Uterus (tissue), 2 donors: ENCODE measurements at regions not wholly inside any gene's neighbourhood (a gene's known extent, or its start where the extent isn't known, plus 50 kb on each side); places are given as distances from the start of the nearest gene placed in this dataset.

Experiments used
- POLR2A ChIP-seq, 2 donors: fragments of 450-650 bp; IDR thresholded peaks; one replicate each; pipeline ENCODE4 v1.6.1; 2016; ENCODE audit warnings: antibody characterized with exemption in 2 of 2, mild to moderate bottlenecking in 1 of 2, moderate library complexity in 1 of 2
- TF ChIP-seq, protein P1 (sequence below), 4 experiments: fragments of 200-600 bp in 2 of 4; fragments of 450-650 bp in 2 of 4; sonication (generic) in 2 of 4; IDR thresholded peaks; one replicate each; pipeline ENCODE4 v1.5.1; 2016 to 2019; ENCODE audit warnings: antibody characterized with exemption in 4 of 4, mild to moderate bottlenecking in 2 of 4, moderate library complexity in 1 of 4

- no peak for TF ChIP-seq POLR2A (IDR thresholded peaks at IDR 0.05)
- TF ChIP-seq, protein P1, sequence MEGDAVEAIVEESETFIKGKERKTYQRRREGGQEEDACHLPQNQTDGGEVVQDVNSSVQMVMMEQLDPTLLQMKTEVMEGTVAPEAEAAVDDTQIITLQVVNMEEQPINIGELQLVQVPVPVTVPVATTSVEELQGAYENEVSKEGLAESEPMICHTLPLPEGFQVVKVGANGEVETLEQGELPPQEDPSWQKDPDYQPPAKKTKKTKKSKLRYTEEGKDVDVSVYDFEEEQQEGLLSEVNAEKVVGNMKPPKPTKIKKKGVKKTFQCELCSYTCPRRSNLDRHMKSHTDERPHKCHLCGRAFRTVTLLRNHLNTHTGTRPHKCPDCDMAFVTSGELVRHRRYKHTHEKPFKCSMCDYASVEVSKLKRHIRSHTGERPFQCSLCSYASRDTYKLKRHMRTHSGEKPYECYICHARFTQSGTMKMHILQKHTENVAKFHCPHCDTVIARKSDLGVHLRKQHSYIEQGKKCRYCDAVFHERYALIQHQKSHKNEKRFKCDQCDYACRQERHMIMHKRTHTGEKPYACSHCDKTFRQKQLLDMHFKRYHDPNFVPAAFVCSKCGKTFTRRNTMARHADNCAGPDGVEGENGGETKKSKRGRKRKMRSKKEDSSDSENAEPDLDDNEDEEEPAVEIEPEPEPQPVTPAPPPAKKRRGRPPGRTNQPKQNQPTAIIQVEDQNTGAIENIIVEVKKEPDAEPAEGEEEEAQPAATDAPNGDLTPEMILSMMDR (IDR thresholded peaks at IDR 0.05) = no peak
Measured at GRCh38 chr2:67686254-67686653, 289.1 kb downstream of the ETAA1 start.
